GM18858 (cell line): ENCODE measurements at regions not wholly inside any gene's neighbourhood (a gene's known extent, or its start where the extent isn't known, plus 50 kb on each side); places are given as distances from the start of the nearest gene placed in this dataset.

Source experiments
- ATAC-seq: cut with Tn5 transposase; IDR thresholded peaks from one replicate; pipeline ENCODE4 v1.9.1; 2021; ENCODE audit not compliant: unreplicated experiment

- no peak for ATAC-seq
Observed at GRCh38 chr1:56167596-56167995, 411.8 kb downstream of the PLPP3 start.

DNA sequence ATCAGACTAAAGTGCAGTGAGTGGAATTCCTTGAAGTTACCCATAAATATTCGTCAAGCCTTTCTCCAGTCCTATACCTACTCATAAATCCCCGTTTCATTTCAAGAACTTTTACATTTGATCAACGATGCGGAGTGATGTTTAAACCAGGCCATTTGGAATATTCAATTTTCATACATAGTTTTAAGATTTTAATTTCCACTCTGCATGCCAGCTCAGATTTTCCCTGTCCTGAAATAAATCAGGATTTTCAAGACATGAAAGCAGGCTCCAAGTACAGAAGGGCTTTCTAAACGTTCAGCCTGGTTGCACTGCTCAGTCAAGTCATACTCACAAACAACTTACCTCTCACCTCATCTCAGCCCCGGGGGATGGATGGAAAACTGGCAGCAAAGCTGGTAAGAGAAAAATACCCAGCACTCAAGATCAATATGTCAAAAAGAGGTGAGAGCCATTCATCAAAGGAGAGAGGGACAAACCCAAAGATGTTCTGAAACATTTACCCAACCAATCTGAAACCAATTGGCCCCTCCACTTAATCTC lies 418.5 kb downstream of the PLPP3 start:
- no peak for ATAC-seq

GRCh38 chr1:56156971-56157876 lies 422.1 kb downstream of the PLPP3 start:
- ATAC-seq: no peak

GRCh38 chr1:56153276-56153675 lies 426.1 kb downstream of the PLPP3 start:
- no peak for ATAC-seq

DNA sequence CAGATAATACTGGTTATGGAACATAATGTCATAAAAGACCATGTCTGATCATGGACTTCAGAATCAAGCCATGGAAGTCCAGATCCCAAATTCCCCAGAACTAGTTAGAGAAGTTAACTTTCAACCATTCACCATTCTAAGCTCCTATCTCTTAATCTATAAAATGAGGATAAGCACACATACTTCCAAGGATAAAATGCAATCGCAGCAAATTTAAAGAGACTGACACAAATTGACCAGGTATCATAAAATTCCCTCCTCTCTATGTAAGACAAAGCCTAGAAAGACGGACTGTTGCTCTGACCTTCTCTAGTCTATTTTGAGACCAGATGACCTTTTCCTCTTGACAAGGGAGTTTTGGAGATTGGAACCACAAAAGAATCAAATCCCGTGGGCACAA lies 426.7 kb downstream of the PLPP3 start:
- no peak for ATAC-seq

GRCh38 chr1:56151402-56151801 lies 428.0 kb downstream of the PLPP3 start:
- ATAC-seq: no peak

DNA sequence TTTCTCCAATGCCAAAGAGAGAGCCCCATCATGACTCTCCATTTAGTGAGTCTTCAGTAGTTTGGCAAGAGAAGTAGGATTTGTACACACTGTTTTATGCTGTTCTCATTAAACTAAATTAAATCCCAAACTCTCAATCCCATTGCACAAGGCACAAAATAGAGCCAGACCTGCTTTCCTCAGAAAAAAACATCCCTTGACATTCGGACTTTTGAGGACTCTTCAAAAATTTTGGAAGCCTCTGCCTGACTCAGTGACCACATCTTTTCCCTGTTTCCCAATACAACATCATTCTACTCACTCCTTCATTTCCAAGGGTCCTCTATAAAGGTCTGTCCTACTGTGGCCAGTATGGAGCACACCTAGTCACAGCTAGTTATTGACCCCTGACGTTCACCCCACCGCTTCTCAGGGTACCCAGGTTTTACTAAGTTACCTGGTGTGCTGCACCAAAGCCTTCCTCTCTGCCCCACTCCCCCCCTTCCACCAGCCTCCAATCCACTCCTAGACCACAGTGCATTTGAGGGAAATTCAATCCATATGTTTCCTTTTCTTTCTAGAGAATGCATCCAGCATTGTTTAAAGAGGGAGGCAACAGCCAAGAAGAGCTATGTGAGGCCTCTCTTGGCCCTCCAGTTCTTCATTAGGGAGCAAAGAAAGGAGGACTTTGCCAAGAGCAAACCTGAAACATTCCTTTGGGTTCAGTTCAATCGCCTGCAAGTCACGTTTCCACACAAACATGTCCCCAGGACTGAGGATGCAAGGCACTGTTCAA lies 428.7 kb downstream of the PLPP3 start:
- no peak for ATAC-seq

- no peak for ATAC-seq
Observed at GRCh38 chr1:56149761-56150160, 429.6 kb downstream of the PLPP3 start.

- no peak for ATAC-seq
Observed at GRCh38 chr1:56148326-56149193, 430.8 kb downstream of the PLPP3 start.

DNA sequence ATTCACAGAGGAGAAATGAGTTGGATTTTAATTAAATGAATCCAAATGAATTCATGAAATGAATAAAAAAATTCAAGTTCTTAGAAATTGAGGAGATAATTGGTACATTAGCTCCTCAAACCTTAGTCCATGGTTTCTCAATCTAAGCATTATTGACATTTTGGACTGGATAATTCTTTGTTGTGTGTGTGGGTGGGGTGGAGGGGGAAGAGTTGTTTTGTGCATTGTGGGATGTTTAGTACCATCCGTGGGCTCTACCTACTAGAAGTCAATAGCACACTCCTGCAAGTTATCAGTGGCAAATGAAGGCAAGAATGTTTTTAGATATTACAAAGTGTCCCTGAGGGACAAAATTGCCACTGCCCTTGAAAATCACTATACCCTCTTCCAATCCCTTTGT lies 431.9 kb downstream of the PLPP3 start:
- no peak for ATAC-seq

DNA sequence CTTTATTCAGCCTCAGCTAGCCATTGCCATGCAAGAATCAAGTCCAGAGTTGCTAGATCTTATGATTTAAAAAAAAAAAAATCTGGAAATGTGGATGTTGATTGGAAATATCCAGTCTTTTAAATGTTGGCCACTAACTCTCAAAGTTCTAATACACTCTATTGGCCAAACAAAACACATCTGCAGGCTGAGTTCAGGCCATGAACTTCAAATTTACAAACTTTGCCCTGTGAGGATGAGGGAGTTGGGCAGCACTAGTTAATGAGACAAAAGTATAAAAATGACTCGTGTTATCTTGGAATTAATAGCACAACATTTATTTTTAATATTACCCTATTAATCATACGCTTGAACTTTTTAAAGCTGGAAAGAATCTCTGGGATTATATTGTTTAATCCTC lies 432.3 kb downstream of the PLPP3 start:
- no peak for ATAC-seq

- ATAC-seq: no peak
Observed at GRCh38 chr1:56146449-56146848, 432.9 kb downstream of the PLPP3 start.

GRCh38 chr1:56145581-56145980 lies 433.8 kb downstream of the PLPP3 start:
- ATAC-seq: no peak

DNA sequence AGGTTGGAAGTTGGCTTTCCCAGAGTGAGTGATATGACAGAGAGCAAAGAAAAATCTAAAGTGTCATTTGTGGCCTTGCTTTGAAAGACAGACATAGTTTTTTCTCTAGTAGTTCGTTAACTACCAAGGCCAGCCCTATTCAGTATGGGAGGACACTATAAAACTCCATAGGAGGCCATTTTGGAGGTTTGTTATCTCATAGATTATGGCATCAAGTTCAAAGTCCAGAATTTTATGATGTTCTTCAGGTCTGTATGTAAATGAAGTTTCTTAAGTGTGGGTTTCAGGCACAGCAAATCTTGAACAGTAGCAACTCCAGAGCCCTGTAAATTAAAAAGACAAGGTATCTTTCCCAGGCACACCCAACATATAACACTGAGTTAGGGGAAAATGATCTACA lies 437.1 kb downstream of the PLPP3 start:
- no peak for ATAC-seq

DNA sequence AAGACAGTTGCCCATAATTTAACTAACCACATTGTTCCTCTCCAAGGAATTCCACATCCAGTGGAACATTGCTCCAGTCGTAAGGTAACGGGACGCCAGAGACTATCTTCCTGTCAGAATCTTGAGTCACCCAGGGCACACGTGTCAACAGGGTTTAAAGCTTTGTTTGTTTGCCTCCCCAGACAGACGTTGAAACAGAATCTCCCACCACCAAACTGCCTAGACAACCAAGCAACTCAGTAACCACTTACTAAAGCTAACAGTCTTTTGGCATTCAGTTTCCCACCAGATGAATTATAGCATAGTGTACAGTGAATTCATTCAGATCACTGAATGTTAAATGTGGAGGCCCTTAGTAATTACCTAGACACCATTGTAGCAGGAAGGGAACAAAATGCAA lies 439.5 kb downstream of the PLPP3 start:
- no peak for ATAC-seq

- ATAC-seq: no peak
Observed at GRCh38 chr1:56137521-56138505, 441.6 kb downstream of the PLPP3 start.

GRCh38 chr1:56137090-56137489 lies 442.3 kb downstream of the PLPP3 start:
- ATAC-seq: no peak

- no peak for ATAC-seq
Observed at GRCh38 chr1:56135864-56136147, 443.6 kb downstream of the PLPP3 start.

- peak; percentile 54 for ATAC-seq
Observed at GRCh38 chr1:56135069-56135863, 444.1 kb downstream of the PLPP3 start.
